ENCODE measurements at regions not wholly inside any gene's neighbourhood (a gene's known extent, or its start where the extent isn't known, plus 50 kb on each side); places are given as distances from the start of the nearest gene placed in this dataset.

DNA sequence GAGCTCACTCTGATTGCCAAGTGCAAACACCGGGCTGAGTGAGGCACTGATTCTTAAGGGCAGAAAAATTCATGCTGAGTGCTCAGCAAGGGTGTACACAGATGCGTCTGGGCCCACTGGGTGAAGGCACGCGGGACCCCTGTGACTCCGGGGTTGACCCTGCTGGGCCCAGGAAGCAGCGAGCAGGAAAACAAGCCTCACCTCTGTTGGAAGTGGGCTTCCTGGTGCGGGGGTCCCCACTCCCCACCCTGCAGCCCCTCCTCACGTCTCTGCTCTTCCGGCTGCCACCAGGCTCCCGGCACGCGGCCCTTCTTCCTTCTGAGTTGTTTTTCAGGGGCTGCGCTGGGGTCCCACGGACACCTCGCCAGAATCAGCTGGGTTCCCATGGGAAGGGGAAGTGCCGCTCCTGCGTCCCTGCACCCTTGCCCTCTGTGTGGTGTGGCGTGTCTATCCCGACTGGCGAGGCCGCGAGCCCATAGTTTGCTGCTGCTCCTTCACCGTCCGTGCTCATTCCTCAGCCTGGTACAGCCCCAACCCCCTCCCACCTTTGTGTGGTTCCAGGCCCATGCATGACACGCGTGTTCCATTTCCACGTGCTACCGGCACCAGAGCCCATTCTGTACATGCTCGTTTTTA, 80.6 kb upstream of the BHLHE23 start:
- Histone ChIP-seq H3K36me3 (no peaks in the 10 kb centered on the region), H3K27ac (no peak overlapping the region), H3K4me1 (no peaks in the 10 kb centered on the region), H3K4me3 (no peak overlapping the region), H3K27me3 (peaks cover 0 to 55% of the 10 kb centered on the region in 2 donors), H3K9me3 (no peaks in the 10 kb centered on the region)
- no peak for DNase-seq (ENCODE audit: low spot score in 2 of 2)
- 75% methylated on average over 29 of the region's 29 CpGs for WGBS, 2 donors
- TF ChIP-seq POLR2A (IDR thresholded peaks at IDR 0.05) (no peak), EP300 (IDR thresholded peaks at IDR 0.05) (no peak)
- TF ChIP-seq, protein P1, sequence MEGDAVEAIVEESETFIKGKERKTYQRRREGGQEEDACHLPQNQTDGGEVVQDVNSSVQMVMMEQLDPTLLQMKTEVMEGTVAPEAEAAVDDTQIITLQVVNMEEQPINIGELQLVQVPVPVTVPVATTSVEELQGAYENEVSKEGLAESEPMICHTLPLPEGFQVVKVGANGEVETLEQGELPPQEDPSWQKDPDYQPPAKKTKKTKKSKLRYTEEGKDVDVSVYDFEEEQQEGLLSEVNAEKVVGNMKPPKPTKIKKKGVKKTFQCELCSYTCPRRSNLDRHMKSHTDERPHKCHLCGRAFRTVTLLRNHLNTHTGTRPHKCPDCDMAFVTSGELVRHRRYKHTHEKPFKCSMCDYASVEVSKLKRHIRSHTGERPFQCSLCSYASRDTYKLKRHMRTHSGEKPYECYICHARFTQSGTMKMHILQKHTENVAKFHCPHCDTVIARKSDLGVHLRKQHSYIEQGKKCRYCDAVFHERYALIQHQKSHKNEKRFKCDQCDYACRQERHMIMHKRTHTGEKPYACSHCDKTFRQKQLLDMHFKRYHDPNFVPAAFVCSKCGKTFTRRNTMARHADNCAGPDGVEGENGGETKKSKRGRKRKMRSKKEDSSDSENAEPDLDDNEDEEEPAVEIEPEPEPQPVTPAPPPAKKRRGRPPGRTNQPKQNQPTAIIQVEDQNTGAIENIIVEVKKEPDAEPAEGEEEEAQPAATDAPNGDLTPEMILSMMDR (IDR thresholded peaks at IDR 0.05): no peak

DNA sequence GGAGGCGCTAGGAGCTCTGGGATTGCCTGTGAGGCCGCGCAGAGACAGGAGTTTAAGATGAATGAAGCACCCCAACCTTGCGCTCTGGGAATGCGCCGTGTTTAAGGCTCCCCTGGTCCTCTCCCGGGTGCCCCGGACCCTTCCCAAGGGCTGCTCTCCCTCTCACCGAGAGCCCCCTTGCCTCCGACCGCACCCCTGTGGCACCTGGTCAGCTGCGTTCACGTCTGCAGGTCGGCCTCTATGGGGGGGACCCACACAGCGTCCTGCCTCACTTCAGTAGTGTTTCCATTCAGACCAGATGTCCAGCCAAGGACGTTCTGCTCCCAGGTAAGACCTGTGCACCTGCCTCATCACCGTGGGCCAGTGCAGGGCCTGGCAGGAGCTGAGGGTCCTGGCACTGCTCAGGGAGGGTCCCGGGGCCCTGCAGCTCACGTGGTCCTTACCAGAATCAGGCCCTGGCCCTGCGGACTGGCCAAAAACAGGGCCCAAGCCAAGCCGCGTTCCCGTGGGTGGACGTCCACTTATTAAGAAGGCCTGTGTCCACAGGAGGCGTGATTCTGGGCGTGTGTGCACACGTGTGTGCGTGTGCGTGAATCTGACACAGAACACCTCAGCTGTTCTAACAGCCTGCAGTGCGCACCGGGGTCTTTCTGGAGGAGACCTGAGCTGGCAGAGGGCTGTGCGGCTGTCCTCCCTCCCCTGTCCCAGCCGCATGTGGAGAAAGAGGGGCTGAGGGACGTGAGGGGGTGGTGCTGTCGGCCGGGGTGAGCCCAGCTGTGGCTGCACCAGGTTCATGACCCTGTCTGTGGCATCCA, 79.9 kb upstream of the BHLHE23 start:
- no peak for DNase-seq (ENCODE audit: low spot score in 2 of 2)
- WGBS, 2 donors: 74 to 78% methylated on average over 28 to 31 of the region's 36 CpGs
- H3K27me3 ChIP-seq: peaks cover 0 to 48% of the 10 kb centered on the region in 2 donors
- H3K4me1 ChIP-seq: no peaks in the 10 kb centered on the region
- no peaks in the 10 kb centered on the region for H3K9me3 ChIP-seq
- H3K4me3 ChIP-seq: no peak overlapping the region
- H3K27ac ChIP-seq: no peak overlapping the region
- TF ChIP-seq EP300 (IDR thresholded peaks at IDR 0.05) (no peak), POLR2A (IDR thresholded peaks at IDR 0.05) (no peak)
- TF ChIP-seq, protein P1 (IDR thresholded peaks at IDR 0.05): no peak
- H3K36me3 ChIP-seq: no peaks in the 10 kb centered on the region

DNA sequence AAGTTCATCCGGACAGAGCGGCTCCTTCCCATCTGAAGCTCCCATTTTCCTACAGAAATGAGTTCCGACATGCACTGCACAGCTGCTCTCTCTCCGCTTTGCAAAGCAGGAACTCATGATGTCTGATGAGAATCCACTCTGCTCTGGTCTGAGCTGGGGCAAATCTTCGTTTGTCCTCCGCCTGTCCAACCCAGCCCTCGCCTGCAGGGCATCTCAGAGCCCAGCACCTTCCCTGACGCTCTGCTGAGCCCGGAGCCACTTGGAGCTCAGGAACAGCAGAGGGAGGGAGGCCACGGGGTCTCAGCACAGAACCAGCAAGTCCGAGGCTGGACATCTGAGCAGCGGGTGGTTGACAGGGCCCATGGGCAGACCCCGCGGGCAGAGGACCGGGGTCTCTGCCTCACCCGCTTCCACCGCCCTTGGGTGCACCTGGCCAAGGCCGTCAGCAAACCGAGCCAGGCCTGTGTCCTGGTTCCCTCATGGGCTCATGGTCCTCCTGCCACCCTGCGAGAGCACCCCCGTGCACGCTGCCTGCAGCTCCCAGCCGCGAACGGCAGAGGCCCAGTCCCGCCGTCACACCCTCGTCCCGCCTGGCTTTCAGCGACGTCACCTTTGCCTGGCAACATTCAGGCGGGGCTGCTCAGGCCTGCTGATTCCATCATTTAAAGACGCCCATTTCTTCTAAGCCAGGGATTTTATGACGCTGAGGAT, 78.5 kb upstream of the BHLHE23 start:
- H3K27me3 ChIP-seq: peaks cover 0 to 45% of the 10 kb centered on the region in 2 donors
- WGBS, 2 donors: 58 to 62% methylated on average over 24 to 32 of the region's 34 CpGs
- no peaks in the 10 kb centered on the region for H3K4me1 ChIP-seq
- no peak overlapping the region for H3K4me3 ChIP-seq
- no peaks in the 10 kb centered on the region for H3K36me3 ChIP-seq
- H3K9me3 ChIP-seq: peaks cover 0 to 9% (median 0%) of the 10 kb centered on the region in 4 donors
- no peak overlapping the region for H3K27ac ChIP-seq
- TF ChIP-seq EP300 (IDR thresholded peaks at IDR 0.05): no peak
- no peak for DNase-seq (ENCODE audit: low spot score in 2 of 2)

DNA sequence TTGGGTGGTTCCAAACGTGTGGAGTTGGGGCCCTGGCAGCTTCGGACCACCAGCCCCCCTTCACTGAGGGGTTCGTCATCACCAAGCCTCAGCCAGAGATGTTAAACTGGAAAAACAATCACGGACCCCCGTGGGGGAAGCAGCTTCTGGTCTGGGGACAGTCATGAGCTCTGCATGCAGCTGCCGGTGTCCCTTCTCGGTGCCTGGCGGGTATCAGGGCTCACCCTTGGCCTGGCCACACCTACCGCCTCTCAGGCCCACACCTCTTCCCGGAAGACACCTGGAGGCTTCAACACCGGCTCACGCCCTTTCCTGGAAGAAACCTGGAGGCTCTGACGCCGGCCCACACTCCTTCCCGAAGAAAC, 77.8 kb upstream of the BHLHE23 start:
- Histone ChIP-seq H3K36me3 (no peaks in the 10 kb centered on the region), H3K4me3 (no peak overlapping the region), H3K27me3 (peaks cover 0 to 42% of the 10 kb centered on the region in 2 donors), H3K4me1 (no peaks in the 10 kb centered on the region), H3K9me3 (peaks cover 0 to 16% (median 0%) of the 10 kb centered on the region in 4 donors), H3K27ac (no peak overlapping the region)
- TF ChIP-seq EP300 (IDR thresholded peaks at IDR 0.05) (no peak), POLR2A (IDR thresholded peaks at IDR 0.05) (no peak)
- TF ChIP-seq, protein P1 (IDR thresholded peaks at IDR 0.05): no peak
- no peak for DNase-seq (ENCODE audit: low spot score in 2 of 2)
- WGBS, 2 donors: 66 to 72% methylated on average over 10 to 15 of the region's 15 CpGs

DNA sequence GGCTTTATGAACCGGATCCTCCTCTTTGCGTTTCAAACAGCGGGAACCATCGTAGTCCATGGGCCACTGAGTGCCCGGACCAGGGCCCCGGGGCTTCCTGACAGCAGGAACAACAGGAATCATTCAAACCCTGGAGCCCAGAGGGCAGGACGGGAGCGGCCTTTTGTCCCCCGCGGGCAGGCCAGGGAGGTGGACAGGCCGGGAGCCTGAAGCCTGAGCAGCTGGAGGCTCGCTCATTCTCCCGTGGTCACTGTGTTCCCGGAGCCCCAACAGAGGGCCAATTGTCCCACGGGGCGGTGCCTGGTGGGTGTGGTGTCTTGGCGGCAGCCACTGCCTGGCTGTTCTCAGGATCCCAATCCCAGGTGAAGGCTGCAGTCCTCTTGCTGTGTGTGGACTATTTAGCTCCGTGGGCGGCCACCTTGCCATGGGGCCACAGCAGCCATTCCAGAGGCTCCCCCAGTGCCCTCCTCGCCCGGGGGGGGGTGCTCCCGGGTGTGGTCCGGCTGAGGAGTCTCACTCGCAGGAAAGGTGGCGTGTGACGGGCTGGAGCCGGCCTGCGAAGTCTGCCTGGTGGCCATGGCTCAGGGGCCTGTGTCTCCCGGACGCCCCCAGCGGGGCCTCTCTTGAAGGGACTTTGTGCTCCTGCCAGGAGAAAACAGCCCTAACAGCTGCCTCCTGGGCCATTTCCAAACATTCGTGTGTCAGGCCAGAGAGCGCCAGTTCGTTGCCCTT, 77.2 kb upstream of the BHLHE23 start:
- Histone ChIP-seq H3K36me3 (no peaks in the 10 kb centered on the region), H3K4me3 (no peak overlapping the region), H3K9me3 (peaks cover 0 to 22% (median 0%) of the 10 kb centered on the region in 4 donors), H3K4me1 (no peaks in the 10 kb centered on the region), H3K27ac (no peak overlapping the region), H3K27me3 (peaks cover 0 to 36% of the 10 kb centered on the region in 2 donors)
- TF ChIP-seq POLR2A (IDR thresholded peaks at IDR 0.05): no peak
- TF ChIP-seq EP300 (IDR thresholded peaks at IDR 0.05): no peak
- TF ChIP-seq, protein P1 (IDR thresholded peaks at IDR 0.05): no peak
- WGBS, 2 donors: 58 to 61% methylated on average over 4 to 28 of the region's 34 CpGs
- no peak for DNase-seq (ENCODE audit: low spot score in 2 of 2)
